Activated CD4-positive, alpha-beta T cell treated with anti-CD3 and anti-CD28 coated beads, Interleukin-10, Interleukin-2, amounts not matched to agents 100 ng/mL and 50 ng/mL, durations not matched to agents 16 hours and 8 hours (primary cell): ENCODE measurements at regions not wholly inside any gene's neighbourhood (a gene's known extent, or its start where the extent isn't known, plus 50 kb on each side); places are given as distances from the start of the nearest gene placed in this dataset.

Source experiments
- DNase-seq: peaks from one replicate; pipeline ENCODE4 v3.0.0-alpha.2; 2020

GRCh38 chr10:118838364-118838763 lies 83.6 kb upstream of the CACUL1 start:
- DNase-seq, result no peak

GRCh38 chr10:118839348-118839747 lies 84.6 kb upstream of the CACUL1 start:
- no peak for DNase-seq

DNA sequence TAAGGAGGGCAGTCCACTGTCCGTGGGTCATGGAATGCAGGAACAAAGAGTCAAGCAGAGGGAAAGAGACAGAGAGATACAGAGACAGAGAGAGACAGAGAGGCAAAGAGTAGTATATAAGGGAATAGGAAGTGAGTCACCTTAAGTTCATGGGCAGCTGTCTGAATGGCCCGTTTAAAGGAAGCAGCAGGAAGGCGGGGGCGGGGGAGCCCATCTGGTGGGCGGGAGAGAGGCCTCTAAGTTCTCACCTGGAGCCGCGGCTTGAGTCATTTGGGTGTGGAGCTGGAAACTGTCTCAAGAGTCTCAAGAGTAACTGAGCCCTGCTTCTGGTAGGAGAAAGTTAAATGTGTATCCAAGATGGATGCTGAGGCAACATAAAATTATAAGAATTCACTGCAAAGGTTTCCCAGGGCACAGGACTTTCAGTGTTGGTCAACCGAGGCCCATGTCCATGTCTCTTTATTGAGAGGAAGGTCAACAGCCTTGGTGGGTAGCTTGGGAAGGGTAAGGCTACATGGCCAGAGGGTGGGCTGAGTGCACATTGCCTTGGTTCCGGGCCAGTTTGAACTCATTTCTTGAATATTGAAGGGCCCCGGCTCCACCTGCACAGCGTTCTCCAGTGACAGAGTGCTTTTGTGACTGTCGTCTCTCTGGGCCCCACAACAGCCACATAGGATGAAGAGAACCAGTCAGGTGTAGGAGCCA lies 85.5 kb upstream of the CACUL1 start:
- DNase-seq, result peak; percentile 39

GRCh38 chr10:118840776-118841468 lies 86.2 kb upstream of the CACUL1 start:
- no peak for DNase-seq

DNA sequence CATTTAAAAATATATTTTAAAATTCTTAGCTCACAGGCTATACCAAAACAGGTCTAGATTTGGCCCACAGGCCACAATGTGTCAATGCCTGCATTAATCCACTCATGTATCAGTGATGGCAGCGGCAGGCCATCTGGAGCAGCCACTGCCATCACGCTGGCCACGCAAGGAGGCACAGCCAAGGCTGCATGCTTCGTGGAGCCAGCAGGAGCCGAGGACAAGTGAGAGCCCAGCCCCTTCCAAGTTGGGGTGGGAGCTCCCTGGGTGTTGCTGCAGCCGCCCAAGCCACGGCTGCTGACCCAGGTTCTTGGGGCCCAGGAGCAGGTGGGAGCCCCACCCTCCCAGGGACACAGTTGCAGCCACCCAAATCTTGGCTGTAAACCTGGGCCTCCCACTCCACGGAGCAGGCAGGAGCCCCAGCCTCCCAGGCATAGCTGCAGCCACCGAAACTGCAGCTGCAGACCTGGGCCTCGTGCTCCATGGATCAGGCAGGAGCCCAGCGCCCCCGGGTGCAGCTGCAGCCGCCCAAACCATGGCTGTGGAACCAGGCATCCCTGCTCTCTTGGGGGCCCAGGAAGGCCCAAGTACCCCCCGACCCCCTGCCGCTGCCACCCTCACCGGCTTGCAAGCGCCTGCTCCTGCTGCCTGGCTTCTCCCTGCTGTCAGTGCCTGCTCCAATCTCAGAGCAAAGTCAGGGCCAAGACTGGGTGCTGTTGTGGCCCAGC lies 87.3 kb upstream of the CACUL1 start:
- DNase-seq, result no peak

DNA sequence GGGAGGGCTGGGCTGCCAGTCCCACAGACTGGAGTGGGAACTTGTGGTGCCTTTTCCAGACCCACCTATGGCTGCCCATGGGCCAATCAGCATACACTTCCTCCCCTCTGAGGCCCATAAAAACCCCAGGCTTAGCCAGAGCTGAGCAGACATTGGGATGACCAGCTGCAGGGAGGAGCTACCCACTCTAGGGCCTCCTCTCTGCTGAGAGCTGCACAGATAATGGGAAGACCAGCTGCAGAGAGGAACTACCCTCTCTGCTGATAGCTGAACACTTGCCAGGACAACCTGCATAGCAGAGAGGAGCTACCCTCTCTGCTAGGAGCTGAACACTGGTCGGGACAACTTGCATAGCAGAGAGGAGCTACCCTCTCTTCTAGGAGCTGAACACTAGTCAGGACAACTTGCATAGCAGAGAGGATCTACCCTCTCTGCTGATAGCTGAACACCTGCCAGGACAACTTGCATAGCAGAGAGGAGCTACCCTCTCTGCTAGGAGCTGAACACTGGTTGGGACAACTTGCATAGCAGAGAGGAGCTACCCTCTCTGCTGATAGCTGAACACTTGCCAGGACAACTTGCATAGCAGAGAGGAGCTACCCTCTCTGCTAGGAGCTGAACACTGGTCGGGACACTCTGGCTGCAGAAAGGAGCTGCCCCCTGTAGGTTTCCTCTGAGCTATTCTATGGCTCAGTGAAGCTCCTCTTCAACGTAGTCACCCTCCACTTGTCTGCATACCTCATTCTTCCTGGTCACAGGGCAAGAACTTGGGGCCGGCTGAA lies 88.3 kb upstream of the CACUL1 start:
- no peak for DNase-seq

DNA sequence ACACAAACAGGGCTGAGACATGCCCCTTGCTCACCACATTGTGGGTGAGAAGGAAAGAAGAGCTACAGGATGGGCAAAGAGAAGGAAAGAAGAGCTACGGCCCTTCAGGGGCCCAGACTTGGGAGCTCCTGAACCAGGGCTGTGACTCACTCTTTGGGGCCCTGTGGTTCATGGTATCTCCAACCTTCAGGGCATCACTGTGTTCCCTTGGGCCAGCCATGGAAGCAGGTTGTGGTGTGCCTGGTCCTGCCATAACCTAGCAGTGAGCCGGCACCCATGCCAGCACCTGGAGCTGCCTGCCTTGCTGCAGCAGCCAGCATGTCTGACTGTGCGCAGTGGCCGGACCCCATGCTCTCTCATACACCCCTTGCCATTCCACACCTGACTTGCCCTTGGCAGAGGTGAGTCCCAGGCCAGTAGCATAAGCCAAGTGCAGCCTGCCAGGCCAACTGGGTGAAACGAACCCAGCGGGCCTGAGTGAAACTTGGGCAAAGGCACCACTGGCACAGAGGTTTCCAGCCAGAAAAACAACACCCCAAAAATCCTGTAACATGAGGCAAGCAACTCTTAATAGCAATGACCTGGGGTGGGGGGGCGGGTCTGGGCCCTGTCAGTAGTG lies 89.0 kb upstream of the CACUL1 start:
- DNase-seq, result no peak

GRCh38 chr10:118844731-118845521 lies 90.2 kb upstream of the CACUL1 start:
- DNase-seq, result no peak

DNA sequence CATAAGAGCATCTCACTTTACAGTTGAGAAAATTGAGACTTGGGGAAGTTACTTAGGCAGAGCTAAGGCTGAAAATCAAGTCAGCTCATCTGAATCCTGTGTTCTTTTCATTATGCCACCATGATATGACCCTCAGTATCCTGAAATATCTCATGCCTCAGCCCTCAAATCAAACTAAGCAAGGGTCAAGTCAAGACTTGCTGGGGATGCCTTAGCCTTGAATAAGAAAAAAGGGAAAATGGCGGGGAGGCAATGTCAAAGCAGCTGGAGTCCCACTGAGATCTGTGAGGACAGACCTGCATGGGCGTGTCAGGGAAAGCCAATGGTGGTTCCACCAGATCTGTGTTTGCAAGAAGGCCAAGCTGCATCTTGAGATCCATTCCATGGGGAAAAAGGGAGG lies 91.0 kb upstream of the CACUL1 start:
- DNase-seq, result no peak

GRCh38 chr10:118850418-118851061 lies 95.8 kb upstream of the CACUL1 start:
- peak; percentile 72 for DNase-seq

GRCh38 chr10:118851062-118852035 lies 96.6 kb upstream of the CACUL1 start:
- no peak for DNase-seq

DNA sequence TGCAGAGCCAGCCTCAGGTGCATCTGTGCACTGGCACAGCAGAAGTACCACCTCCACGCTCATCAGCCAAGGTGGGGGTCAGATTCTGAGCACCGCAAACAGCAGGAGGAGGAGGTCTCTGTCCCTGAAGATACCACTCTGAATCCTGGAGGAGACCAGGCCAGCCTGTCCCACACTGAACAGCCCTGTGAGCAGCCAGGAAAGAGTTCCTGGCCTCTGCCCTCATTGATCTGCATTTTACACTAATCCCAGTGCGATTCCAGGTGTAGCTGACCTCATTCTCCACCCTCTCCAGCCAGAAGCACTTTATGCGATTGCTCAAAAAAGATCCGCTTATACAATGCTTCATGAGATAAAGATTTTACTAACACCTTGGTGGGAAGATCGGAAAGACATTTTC lies 99.1 kb upstream of the CACUL1 start:
- DNase-seq, result no peak

- no peak for DNase-seq
Measured at GRCh38 chr10:118856106-118856505, 101.3 kb upstream of the CACUL1 start.

DNA sequence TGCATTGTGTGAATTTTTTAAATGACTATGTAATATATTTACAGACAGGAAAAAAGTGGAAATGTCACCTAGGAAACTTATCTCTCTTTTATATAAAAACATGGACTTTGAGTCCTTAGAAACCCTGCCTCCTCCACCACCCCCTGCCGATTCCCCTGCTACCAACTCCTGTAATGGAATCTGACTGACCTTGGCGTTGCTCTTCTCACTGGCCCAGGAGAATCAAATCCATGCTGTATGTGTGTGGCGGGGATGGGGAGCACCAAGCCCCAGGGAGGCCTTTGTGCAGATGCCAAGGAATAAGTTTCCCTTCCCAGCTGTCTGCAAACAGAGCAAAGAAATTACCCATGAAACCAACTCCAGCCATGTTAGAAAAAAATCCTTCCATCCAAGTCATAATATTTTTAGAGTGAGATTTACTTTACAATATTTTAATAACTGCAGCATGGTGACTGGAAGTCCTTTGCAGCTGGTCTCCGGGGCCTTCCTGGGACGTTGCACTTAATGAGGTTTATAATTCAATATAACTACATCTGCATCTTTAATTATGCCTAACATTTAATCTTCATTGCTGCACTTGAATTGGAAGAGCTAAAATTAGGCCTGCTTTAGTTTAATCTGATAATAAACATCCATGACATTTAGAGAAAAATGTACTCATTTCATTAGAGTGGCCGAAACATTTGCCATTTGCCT lies 111.4 kb upstream of the CACUL1 start:
- DNase-seq, result no peak

DNA sequence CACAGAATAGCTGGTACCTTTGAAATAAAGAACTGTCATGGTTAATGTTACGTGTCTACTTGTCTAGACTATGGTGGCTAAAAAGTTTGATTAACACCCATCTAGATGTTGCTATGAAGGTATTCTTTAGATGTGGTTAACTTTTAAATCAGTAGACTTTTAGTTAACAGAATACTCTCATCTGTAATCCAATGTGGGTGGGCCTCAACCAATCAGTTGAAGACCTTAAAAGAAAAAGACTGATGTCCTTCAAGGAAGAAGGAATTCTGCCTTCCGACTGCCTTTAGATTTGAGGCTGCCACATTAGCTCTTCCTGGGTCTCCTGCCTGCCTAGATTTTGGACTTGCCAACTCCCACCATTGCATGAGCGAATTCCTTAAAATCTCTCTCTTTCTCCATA lies 113.0 kb upstream of the CACUL1 start:
- DNase-seq, result no peak

GRCh38 chr10:118868589-118868988 lies 113.8 kb upstream of the CACUL1 start:
- peak; percentile 55 for DNase-seq

GRCh38 chr10:118870467-118871243 lies 115.9 kb upstream of the CACUL1 start:
- peak; percentile 1 for DNase-seq

- DNase-seq, result no peak
Measured at GRCh38 chr10:118871244-118871865, 116.6 kb upstream of the CACUL1 start.
